HL-60 (cell line): ENCODE measurements at regions not wholly inside any gene's neighbourhood (a gene's known extent, or its start where the extent isn't known, plus 50 kb on each side); places are given as distances from the start of the nearest gene placed in this dataset.
A peak's percentile ranks its signal among the peaks of the same experiment; 100 is the strongest.

Source experiments
- DNase-seq, 2 experiments: peaks; one replicate each; pipeline ENCODE4 v3.0.0-alpha.2; 2010 to 2020; ENCODE audit warnings: low read depth in 1 of 2, low spot score in 1 of 2
- H3K27ac ChIP-seq: fragments of 250-450 bp; sonication (Bioruptor Pico); replicated peaks from 2 replicates; pipeline ENCODE4 v1.5.1; 2020; ENCODE audit warnings: mild to moderate bottlenecking, moderate library complexity
- H3K27me3 ChIP-seq: fragments of 250-450 bp; sonication (Bioruptor Pico); 2 replicates; pipeline ENCODE4 v1.5.1; 2021; ENCODE audit warnings: mild to moderate bottlenecking, moderate library complexity; ENCODE audit not compliant: insufficient read depth, poor library complexity, severe bottlenecking
- H3K4me3 ChIP-seq: replicated peaks from 2 replicates; pipeline ENCODE4 v1.5.1; 2011; ENCODE audit warnings: mild to moderate bottlenecking, control low read depth, low read length; ENCODE audit not compliant: insufficient read depth
- GABPA ChIP-seq: IDR thresholded peaks from 2 replicates; pipeline ENCODE4 v1.6.1; 2012; ENCODE audit warnings: low read depth
- POLR2AphosphoS5 ChIP-seq: IDR thresholded peaks from 2 replicates; pipeline ENCODE4 v1.6.1; 2012; ENCODE audit warnings: low read depth
- REST ChIP-seq: IDR thresholded peaks from 2 replicates; pipeline ENCODE4 v1.6.1; 2012; ENCODE audit warnings: low read depth; ENCODE audit not compliant: insufficient replicate concordance
- SPI1 ChIP-seq: IDR thresholded peaks from 2 replicates; pipeline ENCODE4 v1.6.1; 2012; ENCODE audit warnings: low read depth, mild to moderate bottlenecking, borderline replicate concordance
- TF ChIP-seq, protein P1 (sequence below): IDR thresholded peaks from one replicate; pipeline ENCODE4 v1.5.1; 2011; ENCODE audit warnings: low read length, control low read depth, inconsistent platforms; ENCODE audit not compliant: insufficient read depth

GRCh38 chr6:27840572-27840971 is 71.6 kb downstream of the OR2B2 start:
- Histone ChIP-seq H3K27me3 (no peaks in the 10 kb centered on the region), H3K4me3 (no peak overlapping the region), H3K27ac (peak overlapping the region; percentile 99; the same call in 1 of the 2 replicates)
- TF ChIP-seq POLR2AphosphoS5 (no peak), SPI1 (no peak)
- TF ChIP-seq, protein P1, sequence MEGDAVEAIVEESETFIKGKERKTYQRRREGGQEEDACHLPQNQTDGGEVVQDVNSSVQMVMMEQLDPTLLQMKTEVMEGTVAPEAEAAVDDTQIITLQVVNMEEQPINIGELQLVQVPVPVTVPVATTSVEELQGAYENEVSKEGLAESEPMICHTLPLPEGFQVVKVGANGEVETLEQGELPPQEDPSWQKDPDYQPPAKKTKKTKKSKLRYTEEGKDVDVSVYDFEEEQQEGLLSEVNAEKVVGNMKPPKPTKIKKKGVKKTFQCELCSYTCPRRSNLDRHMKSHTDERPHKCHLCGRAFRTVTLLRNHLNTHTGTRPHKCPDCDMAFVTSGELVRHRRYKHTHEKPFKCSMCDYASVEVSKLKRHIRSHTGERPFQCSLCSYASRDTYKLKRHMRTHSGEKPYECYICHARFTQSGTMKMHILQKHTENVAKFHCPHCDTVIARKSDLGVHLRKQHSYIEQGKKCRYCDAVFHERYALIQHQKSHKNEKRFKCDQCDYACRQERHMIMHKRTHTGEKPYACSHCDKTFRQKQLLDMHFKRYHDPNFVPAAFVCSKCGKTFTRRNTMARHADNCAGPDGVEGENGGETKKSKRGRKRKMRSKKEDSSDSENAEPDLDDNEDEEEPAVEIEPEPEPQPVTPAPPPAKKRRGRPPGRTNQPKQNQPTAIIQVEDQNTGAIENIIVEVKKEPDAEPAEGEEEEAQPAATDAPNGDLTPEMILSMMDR = no peak
- DNase-seq = no peak

DNA sequence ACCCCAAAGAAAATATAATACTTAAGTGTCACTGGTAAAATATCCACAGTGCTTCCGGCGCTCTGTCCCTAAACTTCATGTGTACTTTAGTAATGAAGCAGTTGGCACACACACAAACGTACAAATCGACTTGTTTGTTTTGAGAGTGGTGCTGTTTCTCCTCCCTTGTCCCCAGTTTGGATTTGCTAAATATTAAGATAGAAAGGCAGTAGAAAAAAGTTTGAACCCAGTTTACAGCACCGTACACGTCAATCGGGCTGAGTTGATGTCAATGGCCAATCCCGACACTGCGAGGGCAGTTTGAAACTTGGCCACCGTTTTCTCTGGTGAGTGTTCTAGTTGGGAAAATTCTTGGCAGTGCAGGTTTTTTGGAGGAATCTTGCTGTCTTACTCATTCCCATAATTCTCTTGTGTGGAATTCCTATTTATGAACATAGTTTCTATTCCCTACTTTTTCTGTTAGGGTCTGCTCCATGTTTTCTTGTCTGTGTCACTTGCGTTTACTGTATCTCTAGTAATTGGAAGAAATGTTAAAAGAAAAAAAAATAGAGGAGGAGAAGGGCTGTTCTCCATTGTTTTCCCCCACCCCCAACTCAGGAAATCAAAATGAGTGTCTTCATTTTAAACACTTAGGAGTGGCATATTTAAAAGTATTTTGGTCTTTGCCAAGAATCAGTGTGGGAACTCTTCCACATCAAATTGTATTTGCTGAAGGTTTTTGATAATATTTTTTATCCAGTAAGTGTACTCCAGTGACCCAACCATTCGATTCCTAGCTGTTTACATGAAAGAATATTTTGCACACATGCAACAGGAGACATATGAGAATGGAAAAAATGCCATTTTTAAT is 72.3 kb downstream of the OR2B2 start:
- peak overlapping the region; percentile 58 for H3K4me3 ChIP-seq
- DNase-seq = peak in 1 of 2 experiments; percentile 36
- TF ChIP-seq POLR2AphosphoS5 (no peak; the same call in 1 of the 2 replicates), REST (no peak), SPI1 (no peak), GABPA (no peak)
- TF ChIP-seq, protein P1 = no peak
- H3K27me3 ChIP-seq = no peaks in the 10 kb centered on the region
- peak overlapping the region; percentile 99 for H3K27ac ChIP-seq

DNA sequence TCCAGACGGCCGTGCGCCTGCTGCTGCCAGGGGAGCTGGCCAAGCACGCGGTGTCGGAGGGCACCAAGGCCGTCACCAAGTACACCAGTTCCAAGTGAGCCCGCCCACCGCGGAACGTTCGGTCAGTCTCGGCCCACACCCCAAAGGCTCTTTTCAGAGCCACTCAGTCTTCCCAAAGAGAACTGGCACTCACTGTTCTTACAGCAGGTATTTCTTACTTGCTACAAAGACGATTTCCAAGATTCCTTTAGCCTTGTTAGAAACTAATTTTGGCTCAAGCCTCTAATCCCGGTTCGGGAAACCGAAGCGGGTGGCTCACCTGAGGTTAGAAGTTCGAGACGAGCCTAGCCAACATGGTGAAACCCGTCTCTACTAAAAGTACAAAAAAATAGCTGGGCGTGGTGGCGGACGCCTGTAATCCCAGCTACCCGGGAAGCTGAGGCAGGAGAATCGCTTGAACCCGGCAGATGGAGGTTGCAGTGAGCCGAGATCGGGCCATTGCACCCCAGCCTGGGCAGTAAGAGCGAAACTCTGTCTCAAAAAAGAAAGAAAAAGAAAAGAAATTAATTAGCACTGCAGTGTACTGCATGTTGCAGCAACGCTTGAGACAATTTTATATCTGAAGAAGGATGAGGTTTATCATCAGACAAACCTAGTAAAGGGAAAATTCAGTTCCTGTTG is 73.1 kb downstream of the OR2B2 start:
- DNase-seq = peak in 1 of 2 experiments; percentile 44
- peak overlapping the region; percentile 58 for H3K4me3 ChIP-seq
- no peak for TF ChIP-seq GABPA
- TF ChIP-seq POLR2AphosphoS5 = peak; percentile 97
- no peak for TF ChIP-seq SPI1
- TF ChIP-seq REST = no peak
- no peaks in the 10 kb centered on the region for H3K27me3 ChIP-seq
- peak overlapping the region; percentile 99 for H3K27ac ChIP-seq
